Activated CD8-positive, alpha-beta T cell treated with anti-CD3 and anti-CD28 coated beads for 36 hours (primary cell): ENCODE measurements at regions not wholly inside any gene's neighbourhood (a gene's known extent, or its start where the extent isn't known, plus 50 kb on each side); places are given as distances from the start of the nearest gene placed in this dataset.
"Not testable (repeated sequence)": the region's sequence is repeated elsewhere in the genome, so short reads cannot be mapped to it uniquely, and the experiment has no call there.

ENCODE experiments used
- ATAC-seq: fragments of 200-7000 bp; cut with Tn5 transposase; one replicate; pipeline ENCODE4 v1.10.0; 2021; ENCODE audit warnings: mild to moderate bottlenecking, moderate library complexity
- CTCF ChIA-PET: fragments of 350-600 bp; sonication (Branson Sonifier 250); formaldehyde crosslinking; loops from one replicate; lab custom pipeline; 2021; ENCODE audit warnings: antibody characterized with exemption; lab: Charles Lee
- POLR2A ChIA-PET: fragments of 350-600 bp; sonication (Branson Sonifier 250); formaldehyde crosslinking; loops from one replicate; lab custom pipeline; 2021; ENCODE audit warnings: antibody characterized with exemption; lab: Charles Lee
- DNase-seq: peaks from one replicate; pipeline ENCODE4 v3.0.0-alpha.2; 2020
- H3K27ac Mint-ChIP-seq: one replicate; pipeline ENCODE4 v1.8.0; 2021; ENCODE audit warnings: mild to moderate bottlenecking, mixed read lengths
- H3K27me3 Mint-ChIP-seq: one replicate; pipeline ENCODE4 v1.8.0; 2021; ENCODE audit warnings: mixed read lengths
- H3K36me3 Mint-ChIP-seq: one replicate; pipeline ENCODE4 v1.8.0; 2021; ENCODE audit warnings: low read depth, mixed read lengths
- H3K4me1 Mint-ChIP-seq: one replicate; pipeline ENCODE4 v1.8.0; 2021; ENCODE audit warnings: low read depth, mixed read lengths
- H3K4me3 Mint-ChIP-seq: one replicate; pipeline ENCODE4 v1.8.0; 2021; ENCODE audit warnings: mild to moderate bottlenecking, moderate library complexity, mixed read lengths
- H3K9me3 Mint-ChIP-seq: one replicate; pipeline ENCODE4 v1.8.0; 2021; ENCODE audit warnings: mixed read lengths
- intact Hi-C: fragments of 100-400 bp; cut with micrococcal nuclease; formaldehyde crosslinking; loops from one replicate; pipeline ENCODE4 v1.10.0; 2022
- TF ChIP-seq, protein P1 (sequence below): fragments of 200-600 bp; IDR thresholded peaks from one replicate; pipeline ENCODE4 v1.8.0; 2022; ENCODE audit warnings: antibody characterized with exemption, mild to moderate bottlenecking

DNA sequence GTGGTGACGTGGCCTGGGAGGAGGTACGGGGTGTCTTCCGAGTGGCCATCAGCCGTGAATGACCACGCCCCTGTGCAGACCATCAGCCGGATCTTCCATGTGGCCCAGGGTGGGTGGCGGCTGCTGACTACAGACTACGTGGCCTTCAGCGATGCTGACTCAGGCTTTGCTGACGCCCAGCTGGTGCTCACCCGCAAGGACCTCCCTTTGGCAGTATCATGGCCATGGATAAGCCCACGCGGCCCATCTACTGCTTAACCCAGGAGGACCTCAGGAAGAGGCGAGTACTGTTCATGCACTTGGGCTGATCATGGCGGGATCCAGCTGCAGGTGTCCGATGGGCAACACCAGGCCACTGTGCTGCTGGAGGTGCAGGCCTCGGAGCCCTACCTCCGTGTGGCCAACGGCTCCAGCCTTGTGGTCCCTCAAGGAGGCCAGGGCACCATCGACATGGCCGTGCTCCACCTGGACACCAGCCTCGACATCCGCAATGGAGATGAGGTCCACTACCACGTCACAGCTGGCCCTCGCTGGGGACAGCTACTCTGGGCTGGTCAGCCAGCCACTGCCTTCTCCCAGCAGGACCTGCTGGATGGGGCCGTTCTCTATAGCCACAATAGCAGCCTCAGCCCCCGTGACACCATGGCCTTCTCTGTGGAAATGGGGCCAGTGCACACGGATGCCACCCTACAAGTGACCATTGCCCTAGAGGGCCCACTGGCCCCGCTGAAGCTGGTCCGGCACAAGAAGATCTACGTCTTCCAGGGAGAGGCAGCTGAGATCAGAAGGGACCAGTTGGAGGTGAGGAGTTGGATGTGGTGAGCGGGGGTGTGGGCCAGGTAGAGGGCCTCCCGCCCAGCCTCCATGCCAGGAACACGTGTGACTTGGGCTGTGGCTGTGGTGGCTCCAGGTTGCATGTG, 178.4 kb downstream of the TBC1D2B start:
- no peaks in the 10 kb centered on the region for H3K9me3 Mint-ChIP-seq
- H3K4me3 Mint-ChIP-seq: no peak overlapping the region
- H3K27ac Mint-ChIP-seq: no peak overlapping the region
- no peaks in the 10 kb centered on the region for H3K27me3 Mint-ChIP-seq
- H3K4me1 Mint-ChIP-seq: no peaks in the 10 kb centered on the region
- ChIA-PET CTCF (interaction anchor here (1.0 kb wide), 1 partner anchor 75 kb away, joined by 3 read pairs; no protein-coding TSS in a partner anchor), POLR2A (no interaction called here)
- DNase-seq (no peak), ATAC-seq (no peak)
- intact Hi-C loops: no loop called here
- no peaks in the 10 kb centered on the region for H3K36me3 Mint-ChIP-seq
- TF ChIP-seq, protein P1, sequence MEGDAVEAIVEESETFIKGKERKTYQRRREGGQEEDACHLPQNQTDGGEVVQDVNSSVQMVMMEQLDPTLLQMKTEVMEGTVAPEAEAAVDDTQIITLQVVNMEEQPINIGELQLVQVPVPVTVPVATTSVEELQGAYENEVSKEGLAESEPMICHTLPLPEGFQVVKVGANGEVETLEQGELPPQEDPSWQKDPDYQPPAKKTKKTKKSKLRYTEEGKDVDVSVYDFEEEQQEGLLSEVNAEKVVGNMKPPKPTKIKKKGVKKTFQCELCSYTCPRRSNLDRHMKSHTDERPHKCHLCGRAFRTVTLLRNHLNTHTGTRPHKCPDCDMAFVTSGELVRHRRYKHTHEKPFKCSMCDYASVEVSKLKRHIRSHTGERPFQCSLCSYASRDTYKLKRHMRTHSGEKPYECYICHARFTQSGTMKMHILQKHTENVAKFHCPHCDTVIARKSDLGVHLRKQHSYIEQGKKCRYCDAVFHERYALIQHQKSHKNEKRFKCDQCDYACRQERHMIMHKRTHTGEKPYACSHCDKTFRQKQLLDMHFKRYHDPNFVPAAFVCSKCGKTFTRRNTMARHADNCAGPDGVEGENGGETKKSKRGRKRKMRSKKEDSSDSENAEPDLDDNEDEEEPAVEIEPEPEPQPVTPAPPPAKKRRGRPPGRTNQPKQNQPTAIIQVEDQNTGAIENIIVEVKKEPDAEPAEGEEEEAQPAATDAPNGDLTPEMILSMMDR: no peak

DNA sequence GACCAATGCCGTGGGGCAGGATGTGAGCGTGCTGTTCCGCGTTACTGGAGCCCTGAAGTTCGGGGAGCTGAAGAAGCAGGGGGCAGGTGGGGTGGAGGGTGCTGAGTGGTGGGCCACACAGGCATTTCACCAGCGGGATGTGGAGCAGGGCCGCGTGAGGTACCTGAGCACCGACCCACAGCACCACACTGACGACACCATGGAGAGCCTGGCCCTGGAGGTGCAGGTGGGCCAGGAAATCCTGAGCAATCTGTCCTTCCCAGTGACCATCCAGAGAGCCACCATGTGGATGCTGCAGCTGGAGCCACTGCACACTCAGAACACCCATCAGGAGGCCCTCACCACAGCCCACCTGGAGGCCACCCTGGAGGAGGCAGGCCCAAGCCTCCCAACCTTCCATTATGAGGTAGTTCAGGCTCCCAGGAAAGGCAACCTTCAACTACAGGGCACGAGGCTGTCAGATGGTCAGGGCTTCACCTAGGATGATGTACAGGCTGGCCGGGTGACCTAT, 179.6 kb downstream of the TBC1D2B start:
- ChIA-PET CTCF (no interaction called here), POLR2A (no interaction called here)
- Mint-ChIP-seq H3K4me3 (no peak overlapping the region), H3K4me1 (no peaks in the 10 kb centered on the region), H3K36me3 (no peaks in the 10 kb centered on the region), H3K9me3 (no peaks in the 10 kb centered on the region), H3K27me3 (no peaks in the 10 kb centered on the region), H3K27ac (no peak overlapping the region)
- DNase-seq (no peak), ATAC-seq (no peak)
- TF ChIP-seq, protein P1: no peak
- intact Hi-C loops: no loop called here

DNA sequence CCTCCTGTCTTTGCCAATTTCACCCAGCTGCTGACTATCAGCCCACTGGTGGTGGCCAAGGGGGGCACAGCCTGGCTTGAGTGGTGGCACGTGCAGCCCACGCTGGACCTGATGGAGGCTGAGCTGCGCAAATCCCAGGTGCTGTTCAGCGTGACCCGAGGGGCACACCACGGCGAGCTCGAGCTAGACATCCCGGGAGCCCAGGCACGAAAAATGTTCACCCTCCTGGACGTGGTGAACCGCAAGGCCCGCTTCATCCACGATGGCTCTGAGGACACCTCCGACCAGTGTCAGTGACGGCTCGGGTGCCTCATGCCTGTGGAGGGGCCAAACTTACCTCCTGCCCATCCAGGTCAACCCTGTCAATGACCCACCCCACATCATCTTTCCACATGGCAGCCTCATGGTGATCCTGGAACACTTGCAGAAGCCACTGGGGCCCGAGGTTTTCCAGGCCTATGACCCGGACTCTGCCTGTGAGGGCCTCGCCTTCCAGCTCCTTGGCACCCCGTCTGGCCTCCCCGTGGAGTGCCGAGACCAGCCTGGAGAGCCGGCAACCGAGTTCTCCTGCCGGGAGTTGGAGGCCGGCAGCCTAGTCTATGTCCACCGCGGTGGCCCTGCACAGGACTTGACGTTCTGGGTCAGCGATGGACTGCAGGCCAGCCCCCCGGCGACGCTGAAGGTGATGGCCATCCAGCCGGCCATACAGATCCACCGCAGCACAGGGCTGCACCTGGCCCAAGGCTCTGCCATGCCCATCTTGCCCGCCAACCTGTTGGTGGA, 180.2 kb downstream of the TBC1D2B start:
- H3K4me1 Mint-ChIP-seq, DNase-seq, H3K27me3 Mint-ChIP-seq, POLR2A ChIA-PET, H3K4me3 Mint-ChIP-seq, CTCF ChIA-PET, H3K9me3 Mint-ChIP-seq, H3K27ac Mint-ChIP-seq, intact Hi-C loops, H3K36me3 Mint-ChIP-seq, ATAC-seq: not testable (repeated sequence)

DNA sequence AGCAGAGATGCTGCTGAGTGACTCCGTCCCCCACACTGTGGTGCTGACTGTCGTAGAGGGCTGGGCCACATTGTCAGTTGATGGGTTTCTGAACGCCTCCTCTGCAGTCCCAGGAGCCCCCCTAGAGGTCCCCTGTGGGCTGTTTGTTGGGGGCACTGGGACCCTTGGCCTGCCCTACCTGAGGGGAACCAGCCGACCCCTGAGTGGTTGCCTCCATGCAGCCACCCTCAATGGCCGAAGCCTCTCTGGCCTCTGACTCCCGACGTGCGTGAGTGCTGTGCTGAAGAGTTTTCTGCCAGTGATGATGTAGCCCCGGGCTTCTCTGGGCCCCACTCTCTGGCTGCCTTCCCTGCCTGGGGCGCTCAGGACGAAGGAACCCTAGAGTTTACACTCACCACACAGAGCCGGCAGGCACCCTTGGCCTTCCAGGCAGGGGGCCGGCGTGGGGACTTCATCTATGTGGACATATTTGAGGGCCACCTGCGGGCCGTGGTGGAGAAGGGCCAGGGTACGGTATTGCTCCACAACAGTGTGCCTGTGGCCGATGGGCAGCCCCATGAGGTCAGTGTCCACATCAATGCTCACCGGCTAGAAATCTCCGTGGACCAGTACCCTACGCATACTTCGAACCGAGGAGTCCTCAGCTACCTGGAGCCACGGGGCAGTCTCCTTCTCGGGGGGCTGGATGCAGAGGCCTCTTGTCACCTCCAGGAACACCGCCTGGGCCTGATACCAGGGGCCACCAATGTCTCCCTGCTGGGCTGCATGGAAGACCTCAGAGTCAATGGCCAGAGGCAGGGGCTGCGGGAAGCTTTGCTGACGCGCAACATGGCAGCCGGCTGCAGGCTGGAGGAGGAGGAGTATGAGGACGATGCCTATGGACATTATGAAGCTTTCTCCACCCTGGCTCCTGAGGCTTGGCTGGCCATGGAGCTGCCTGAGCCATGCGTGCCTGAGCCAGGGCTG, 181.1 kb downstream of the TBC1D2B start:
- H3K4me3 Mint-ChIP-seq, CTCF ChIA-PET, ATAC-seq, H3K9me3 Mint-ChIP-seq, DNase-seq, H3K36me3 Mint-ChIP-seq, H3K27ac Mint-ChIP-seq, H3K4me1 Mint-ChIP-seq, intact Hi-C loops, H3K27me3 Mint-ChIP-seq: not testable (repeated sequence)
- POLR2A ChIA-PET: interaction anchor here (0.6 kb wide), 1 partner anchor 60 kb away, joined by 3 read pairs; no protein-coding TSS in a partner anchor

GRCh38 chr15:77895742-77896141, 181.8 kb downstream of the TBC1D2B start:
- Mint-ChIP-seq H3K36me3 (no peaks in the 10 kb centered on the region), H3K27ac (no peak overlapping the region), H3K4me3 (no peak overlapping the region), H3K4me1 (no peaks in the 10 kb centered on the region), H3K27me3 (no peaks in the 10 kb centered on the region), H3K9me3 (no peaks in the 10 kb centered on the region)
- ATAC-seq: no peak
- ChIA-PET POLR2A (no interaction called here), CTCF (no interaction called here)
- TF ChIP-seq, protein P1: no peak
- DNase-seq: no peak
- intact Hi-C loops: no loop called here

GRCh38 chr15:77895145-77895544, 182.4 kb downstream of the TBC1D2B start:
- H3K36me3 Mint-ChIP-seq, H3K4me1 Mint-ChIP-seq, H3K9me3 Mint-ChIP-seq, ATAC-seq, intact Hi-C loops, H3K27ac Mint-ChIP-seq, H3K4me3 Mint-ChIP-seq, DNase-seq, CTCF ChIA-PET, H3K27me3 Mint-ChIP-seq, POLR2A ChIA-PET: not testable (repeated sequence)

GRCh38 chr15:77893671-77894640, 183.6 kb downstream of the TBC1D2B start:
- H3K9me3 Mint-ChIP-seq, H3K4me1 Mint-ChIP-seq, intact Hi-C loops, DNase-seq, ATAC-seq, CTCF ChIA-PET, H3K36me3 Mint-ChIP-seq, H3K27ac Mint-ChIP-seq, H3K27me3 Mint-ChIP-seq, H3K4me3 Mint-ChIP-seq, POLR2A ChIA-PET: not testable (repeated sequence)
